H9 (cell line): ENCODE measurements at regions not wholly inside any gene's neighbourhood (a gene's known extent, or its start where the extent isn't known, plus 50 kb on each side); places are given as distances from the start of the nearest gene placed in this dataset.

Experiments
- DNase-seq: peaks from one replicate; pipeline ENCODE4 v3.0.0-alpha.2; 2017
- H2AFZ ChIP-seq: one replicate; pipeline ENCODE4 v1.6.1; 2013; ENCODE audit warnings: mild to moderate bottlenecking, low read length, control low read depth, moderate library complexity
- H2AK5ac ChIP-seq: 2 replicates; pipeline ENCODE4 v1.6.1; 2013; ENCODE audit warnings: low read length, control low read depth, mixed read lengths; ENCODE audit not compliant: insufficient read length
- H2BK120ac ChIP-seq: one replicate; pipeline ENCODE4 v1.6.1; 2013; ENCODE audit warnings: low read depth, mild to moderate bottlenecking, low read length, control low read depth, inconsistent platforms; ENCODE audit not compliant: poor library complexity, severe bottlenecking
- H2BK12ac ChIP-seq: 2 replicates; pipeline ENCODE4 v1.6.1; 2013; ENCODE audit warnings: low read length, control low read depth, mixed read lengths, low read depth; ENCODE audit not compliant: insufficient read length
- H2BK15ac ChIP-seq: 2 replicates; pipeline ENCODE4 v1.6.1; 2013; ENCODE audit warnings: low read depth, low read length, control low read depth
- H2BK20ac ChIP-seq: one replicate; pipeline ENCODE4 v1.6.1; 2013; ENCODE audit warnings: low read depth, mild to moderate bottlenecking, low read length, control low read depth, inconsistent platforms; ENCODE audit not compliant: poor library complexity, severe bottlenecking
- H2BK5ac ChIP-seq: 2 replicates; pipeline ENCODE4 v1.6.1; 2013; ENCODE audit warnings: low read length, control low read depth, mixed read lengths; ENCODE audit not compliant: insufficient read length
- H3K14ac ChIP-seq: 2 replicates; pipeline ENCODE4 v1.6.1; 2013; ENCODE audit warnings: low read length, control low read depth; ENCODE audit not compliant: insufficient read depth
- H3K18ac ChIP-seq: 2 replicates; pipeline ENCODE4 v1.6.1; 2013; ENCODE audit warnings: low read depth, mild to moderate bottlenecking, mixed read lengths, low read length, control low read depth; ENCODE audit not compliant: insufficient read length
- H3K23ac ChIP-seq: 2 replicates; pipeline ENCODE4 v1.6.1; 2013; ENCODE audit warnings: low read length, control low read depth, mixed read lengths, low read depth; ENCODE audit not compliant: insufficient read length
- H3K23me2 ChIP-seq: 2 replicates; pipeline ENCODE4 v1.6.1; 2013; ENCODE audit warnings: low read depth, mild to moderate bottlenecking, mixed read lengths, low read length, control low read depth; ENCODE audit not compliant: insufficient read length, poor library complexity, severe bottlenecking
- H3K27ac ChIP-seq: 2 replicates; pipeline ENCODE4 v1.5.1; 2013; ENCODE audit warnings: low read length, control low read depth, mixed read lengths, low read depth; ENCODE audit not compliant: insufficient read length
- H3K27me3 ChIP-seq: 2 replicates; pipeline ENCODE4 v1.6.1; 2013; ENCODE audit warnings: low read length, control low read depth, inconsistent platforms; ENCODE audit not compliant: insufficient read depth
- H3K4ac ChIP-seq: 2 replicates; pipeline ENCODE4 v1.6.1; 2013; ENCODE audit warnings: low read depth, mild to moderate bottlenecking, control low read depth, inconsistent platforms, low read length, moderate library complexity
- H3K4me1 ChIP-seq: 2 replicates; pipeline ENCODE4 v1.6.1; 2013; ENCODE audit warnings: low read length, control low read depth, inconsistent platforms; ENCODE audit not compliant: insufficient read depth
- H3K4me2 ChIP-seq: 2 replicates; pipeline ENCODE4 v1.6.1; 2013; ENCODE audit warnings: low read length, control low read depth, mixed read lengths; ENCODE audit not compliant: insufficient read length, insufficient read depth
- H3K56ac ChIP-seq: 2 replicates; pipeline ENCODE4 v1.6.1; 2013; ENCODE audit warnings: low read depth, mild to moderate bottlenecking, mixed read lengths, low read length, control low read depth; ENCODE audit not compliant: insufficient read length
- H3K79me1 ChIP-seq: 2 replicates; pipeline ENCODE4 v1.6.1; 2013; ENCODE audit warnings: low read depth, mild to moderate bottlenecking, moderate library complexity, low read length, control low read depth, inconsistent platforms; ENCODE audit not compliant: insufficient read depth, poor library complexity, severe bottlenecking
- H3K79me2 ChIP-seq: 2 replicates; pipeline ENCODE4 v1.6.1; 2013; ENCODE audit warnings: low read length, control low read depth, inconsistent platforms; ENCODE audit not compliant: insufficient read depth
- H3K9ac ChIP-seq: 2 replicates; pipeline ENCODE4 v1.6.1; 2013; ENCODE audit warnings: low read length, control low read depth, mixed read lengths; ENCODE audit not compliant: insufficient read length; ENCODE audit errors: extremely low read depth
- H3K9me3 ChIP-seq: one replicate; pipeline ENCODE4 v1.6.1; 2013; ENCODE audit warnings: low read depth, low read length, inconsistent platforms; ENCODE audit not compliant: control insufficient read depth
- H3T11ph ChIP-seq: one replicate; pipeline ENCODE4 v1.6.1; 2013; ENCODE audit warnings: mild to moderate bottlenecking, low read length, control low read depth, inconsistent platforms
- H4K20me1 ChIP-seq: one replicate; pipeline ENCODE4 v1.6.1; 2013; ENCODE audit not compliant: control insufficient read depth, insufficient read length, insufficient read depth
- H4K5ac ChIP-seq: 2 replicates; pipeline ENCODE4 v1.6.1; 2013; ENCODE audit warnings: low read depth, mild to moderate bottlenecking, mixed read lengths, low read length, control low read depth; ENCODE audit not compliant: insufficient read length
- H4K8ac ChIP-seq: replicated peaks from 2 replicates; pipeline ENCODE4 v1.6.1; 2013; ENCODE audit warnings: low read length, control low read depth, mixed read lengths, low read depth; ENCODE audit not compliant: insufficient read length
- H4K91ac ChIP-seq: 2 replicates; pipeline ENCODE4 v1.6.1; 2013; ENCODE audit warnings: low read depth, mild to moderate bottlenecking, moderate library complexity, mixed read lengths, low read length, control low read depth; ENCODE audit not compliant: insufficient read length
- H3K27ac Mint-ChIP-seq, 3 experiments: 2 replicates in 2 of 3; 3 replicates in 1 of 3; pipeline ENCODE4 v1.8.0; 2020 to 2021; ENCODE audit warnings: mixed read lengths in 3 of 3, mild to moderate bottlenecking in 1 of 3, moderate library complexity in 1 of 3
- H3K27me3 Mint-ChIP-seq: 2 replicates; pipeline ENCODE4 v1.8.0; 2021; ENCODE audit warnings: low read depth, mild to moderate bottlenecking, moderate library complexity, mixed read lengths
- H3K36me3 Mint-ChIP-seq, 3 experiments: 2 replicates in 2 of 3; 3 replicates in 1 of 3; pipeline ENCODE4 v1.8.0; 2020 to 2021; ENCODE audit warnings: low read depth in 3 of 3, mixed read lengths in 3 of 3; ENCODE audit not compliant: insufficient read depth in 1 of 3
- H3K4me1 Mint-ChIP-seq, 2 experiments: 2 replicates each; pipeline ENCODE4 v1.8.0; 2020; ENCODE audit warnings: mixed read lengths in 2 of 2
- H3K4me3 Mint-ChIP-seq, 2 experiments: 2 replicates in 1 of 2; 3 replicates in 1 of 2; pipeline ENCODE4 v1.8.0; 2020 to 2021; ENCODE audit warnings: mild to moderate bottlenecking in 2 of 2, mixed read lengths in 2 of 2, moderate library complexity in 1 of 2
- H3K9me3 Mint-ChIP-seq, 2 experiments: 2 replicates in 1 of 2; 3 replicates in 1 of 2; pipeline ENCODE4 v1.8.0; 2020; ENCODE audit warnings: mild to moderate bottlenecking in 2 of 2, mixed read lengths in 2 of 2, moderate library complexity in 1 of 2
- CTCF ChIP-seq: fragments of 200-600 bp; sonication (generic); conservative IDR thresholded peaks from 3 replicates; pipeline ENCODE4 v1.8.0; 2021; ENCODE audit warnings: antibody characterized with exemption, mild to moderate bottlenecking
- WGBS: extraction: QIAGEN DNeasy Blood & Tissue Kit; methylation state at CpG from one replicate; pipeline ENCODE4 v1.1.7; 2013; ENCODE audit warnings: missing lambda C conversion rate, low lambda C conversion rate, mixed read lengths; ENCODE audit not compliant: insufficient read length; ENCODE audit errors: extremely low coverage; 5-methylcytosine and 5-hydroxymethylcytosine counted together

GRCh38 chr4:140297221-140297570 lies 76.2 kb upstream of the SCOC start:
- Histone ChIP-seq H4K20me1 (no peaks in the 10 kb centered on the region), H3K9ac (no peak overlapping the region), H3K9me3 (no peaks in the 10 kb centered on the region), H3K14ac (no peak overlapping the region), H3K56ac (no peak overlapping the region), H2BK12ac (no peak overlapping the region), H4K91ac (no peak overlapping the region), H4K5ac (no peak overlapping the region), H2BK5ac (no peak overlapping the region), H3K27me3 (no peaks in the 10 kb centered on the region), H3K23me2 (no peaks in the 10 kb centered on the region), H3K79me2 (no peaks in the 10 kb centered on the region), H3K18ac (no peak overlapping the region), H3K27ac (no peak overlapping the region), H4K8ac (no peak overlapping the region), H3K79me1 (no peaks in the 10 kb centered on the region), H3T11ph (no peak overlapping the region), H2BK20ac (no peak overlapping the region), H2AK5ac (no peak overlapping the region), H2AFZ (no peak overlapping the region), H3K23ac (no peak overlapping the region), H2BK120ac (no peak overlapping the region), H3K4ac (no peak overlapping the region), H2BK15ac (no peak overlapping the region), H3K4me1 (peaks cover 3% of the 10 kb centered on the region; the same call in 1 of the 2 replicates), H3K4me2 (no peak overlapping the region)
- H3K27ac Mint-ChIP-seq = no peak overlapping the region
- no CpG with 5 or more reads among the region's 7 CpGs for WGBS
- H3K27me3 Mint-ChIP-seq = peaks cover 5% of the 10 kb centered on the region
- H3K36me3 Mint-ChIP-seq = no peaks in the 10 kb centered on the region
- no peak for DNase-seq
- H3K4me3 Mint-ChIP-seq = no peak overlapping the region
- peaks cover 20 to 25% of the 10 kb centered on the region in 2 experiments for H3K4me1 Mint-ChIP-seq
- TF ChIP-seq CTCF = no peak
- H3K9me3 Mint-ChIP-seq = no peaks in the 10 kb centered on the region; a peak in 2 of 5 replicates
